ENCODE measurements at regions not wholly inside any gene's neighbourhood (a gene's known extent, or its start where the extent isn't known, plus 50 kb on each side); places are given as distances from the start of the nearest gene placed in this dataset.

- H3K4me1 ChIP-seq (replicated peaks in 1 of 2; ENCODE audit: control insufficient read depth in 2 of 2, insufficient read depth in 2 of 2, low read length in 2 of 2): no peaks in the 10 kb centered on the region
- no TSS peak for BruUV-seq (replicated peaks)
- H3K27me3 ChIP-seq (ENCODE audit: control insufficient read depth in 2 of 2, insufficient read depth in 2 of 2, low read length in 2 of 2): no peaks in the 10 kb centered on the region
- FAIRE-seq: no peak
- H2AFZ ChIP-seq (ENCODE audit: low read depth, low read length): no peak overlapping the region
- ChIA-PET CTCF (ENCODE audit: low intra/inter-chr PET ratio) (interaction anchor here (0.8 kb wide), 1 partner anchor 15 kb away, joined by 3 read pairs; no protein-coding TSS in a partner anchor), POLR2A (no interaction called here)
- no peaks in the 10 kb centered on the region for H3K79me2 ChIP-seq (ENCODE audit: control insufficient read depth, insufficient read depth, low read length)
- H4K20me1 ChIP-seq (replicated peaks; ENCODE audit: control insufficient read depth, insufficient read depth, low read length): no peaks in the 10 kb centered on the region
- no peaks in the 10 kb centered on the region for H3K36me3 ChIP-seq (ENCODE audit: control insufficient read depth, insufficient read depth, low read length)
- H3K4me3 ChIP-seq: no peak overlapping the region
- no peak overlapping the region for H3K27ac ChIP-seq (ENCODE audit: extremely low read depth, low read depth, low read length)
- H3K9ac ChIP-seq (ENCODE audit: insufficient read depth in 1 of 2, low read depth in 2 of 2, low read length in 2 of 2): no peak overlapping the region
- in situ Hi-C loops (cut with MboI): loop anchor here (10.0 kb wide), 1 partner anchor 494 kb away; no protein-coding TSS in a partner anchor
- no peak for ATAC-seq
- TF ChIP-seq CBX5 (IDR thresholded peaks at IDR 0.05; ENCODE audit: borderline replicate concordance, low read depth): no peak
- TF ChIP-seq MEIS2 (IDR thresholded peaks at IDR 0.05; ENCODE audit: partially characterized antibody): no peak
- TF ChIP-seq KDM4B (IDR thresholded peaks at IDR 0.05; ENCODE audit: borderline replicate concordance in 2 of 2, low read depth in 1 of 2): no peak
- no peak for TF ChIP-seq CUX1 (CRISPR knock-in tag; IDR thresholded peaks at IDR 0.05)
- no peak for TF ChIP-seq TAF7 (tag; IDR thresholded peaks at IDR 0.05)
- TF ChIP-seq ZNF165 (CRISPR knock-in tag; IDR thresholded peaks at IDR 0.05; ENCODE audit: borderline replicate concordance): no peak
- no peak for TF ChIP-seq ILF3 (IDR thresholded peaks at IDR 0.05; ENCODE audit: borderline replicate concordance)
- no peak for TF ChIP-seq TCFL5 (CRISPR knock-in tag; conservative IDR thresholded peaks at IDR 0.05)
- TF ChIP-seq ZNF77 (CRISPR knock-in tag; IDR thresholded peaks at IDR 0.05): no peak
- H3K4me2 ChIP-seq (ENCODE audit: insufficient read depth, low read length): no peak overlapping the region
- intact Hi-C loops (cut with micrococcal nuclease): no loop called here
- no peaks in the 10 kb centered on the region for H3K9me1 ChIP-seq (ENCODE audit: control insufficient read depth, insufficient read depth, low read length)
- DNase-seq (ENCODE audit: extremely low read depth in 1 of 4, low spot score in 3 of 4): no peak
- no peaks in the 10 kb centered on the region for H3K9me3 ChIP-seq (replicated peaks; ENCODE audit: control insufficient read depth, insufficient read depth, low read depth, low read length)
Measured at GRCh38 chr2:75408771-75409170, 152.0 kb downstream of the EVA1A start.

Measured in K562 (cell line).